HG02885 (cell line): ENCODE measurements at regions not wholly inside any gene's neighbourhood (a gene's known extent, or its start where the extent isn't known, plus 50 kb on each side); places are given as distances from the start of the nearest gene placed in this dataset.
"Not testable (repeated sequence)": the region's sequence is repeated elsewhere in the genome, so short reads cannot be mapped to it uniquely, and the experiment has no call there.

Source experiments
- ATAC-seq: cut with Tn5 transposase; IDR thresholded peaks from one replicate; pipeline ENCODE4 v1.9.1; 2021; ENCODE audit warnings: mild to moderate bottlenecking; ENCODE audit not compliant: unreplicated experiment, poor library complexity

- no peak for ATAC-seq
These were observed 97.1 kb upstream of the TMEM178A start for GRCh38 chr2:39568561-39569006.

- ATAC-seq = no peak
These were observed 95.6 kb upstream of the TMEM178A start for GRCh38 chr2:39570130-39570555.

DNA sequence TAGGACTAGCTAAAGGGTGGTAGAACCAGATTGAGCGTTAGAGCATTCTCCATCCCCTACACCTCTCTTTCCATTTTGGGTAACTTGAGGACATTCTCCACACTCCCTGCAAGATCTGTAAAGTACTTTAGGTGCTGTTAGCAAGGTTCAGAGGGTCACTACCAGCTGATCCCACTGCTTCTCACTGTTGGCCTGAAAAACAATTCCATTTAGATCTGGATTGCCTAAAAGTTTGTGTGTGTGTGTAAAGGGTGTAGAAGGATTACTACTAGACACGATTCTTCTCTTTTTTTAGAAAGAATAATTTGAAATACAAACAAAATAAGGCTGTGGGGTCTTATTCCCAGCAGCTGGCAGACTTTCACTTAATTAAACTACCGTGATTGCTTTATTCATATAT is 95.1 kb upstream of the TMEM178A start:
- ATAC-seq = no peak

- ATAC-seq = no peak
These were observed 94.5 kb upstream of the TMEM178A start for GRCh38 chr2:39571111-39571731.

DNA sequence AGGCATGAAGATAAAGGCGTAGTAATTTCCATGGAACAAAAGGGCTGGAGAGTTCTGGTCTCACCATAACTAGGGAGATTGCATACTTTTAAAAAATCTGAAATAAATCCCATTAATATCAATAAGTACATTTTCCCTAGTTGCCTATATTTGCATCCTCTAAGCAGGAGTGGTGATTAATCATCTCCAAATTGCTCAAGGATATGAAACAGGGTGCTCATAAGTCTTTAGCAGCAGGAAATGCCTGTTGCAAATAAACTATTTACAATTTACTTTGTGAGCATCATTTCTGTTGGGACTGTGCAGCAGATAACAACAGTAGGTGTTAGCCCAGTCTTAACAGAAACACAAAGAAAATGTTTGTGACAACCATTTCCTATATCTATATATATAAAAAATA is 92.4 kb upstream of the TMEM178A start:
- ATAC-seq = no peak

DNA sequence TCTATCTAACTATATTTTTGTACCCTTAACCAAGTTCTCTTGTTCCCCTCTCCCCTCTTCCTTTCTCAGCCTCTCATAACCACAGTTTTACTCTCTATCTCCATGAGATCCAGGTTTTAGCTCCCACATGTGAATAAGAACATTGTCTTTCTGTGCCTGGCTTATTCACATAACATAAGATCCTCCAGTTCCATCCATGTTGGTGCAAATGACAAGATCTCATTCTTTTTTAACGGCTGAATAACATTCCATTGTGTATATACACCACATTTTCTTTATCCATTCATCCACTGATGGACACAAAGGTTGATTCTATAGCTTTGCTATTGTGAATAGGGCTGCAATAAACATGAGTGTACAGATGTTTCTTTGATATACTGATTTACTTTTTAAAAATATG is 83.9 kb upstream of the TMEM178A start:
- no peak for ATAC-seq

DNA sequence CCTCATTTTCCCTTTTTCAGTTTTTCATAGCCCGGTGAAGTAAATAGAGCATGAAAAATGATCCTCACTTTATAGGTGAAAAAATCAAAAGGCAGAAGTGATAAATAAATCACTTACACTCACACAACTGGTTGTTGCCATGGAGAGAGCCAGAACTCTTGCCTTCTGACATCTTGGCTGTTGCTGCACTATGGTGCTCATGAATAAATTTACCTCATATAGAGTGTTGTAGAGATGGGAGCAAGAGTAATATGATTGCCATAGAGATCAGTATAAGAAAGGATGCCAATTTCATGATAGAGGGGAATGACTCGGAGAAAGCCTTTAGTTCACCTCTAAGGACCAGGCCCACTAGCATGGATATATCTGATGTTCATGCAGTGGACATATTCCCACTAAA is 82.5 kb upstream of the TMEM178A start:
- ATAC-seq = no peak

DNA sequence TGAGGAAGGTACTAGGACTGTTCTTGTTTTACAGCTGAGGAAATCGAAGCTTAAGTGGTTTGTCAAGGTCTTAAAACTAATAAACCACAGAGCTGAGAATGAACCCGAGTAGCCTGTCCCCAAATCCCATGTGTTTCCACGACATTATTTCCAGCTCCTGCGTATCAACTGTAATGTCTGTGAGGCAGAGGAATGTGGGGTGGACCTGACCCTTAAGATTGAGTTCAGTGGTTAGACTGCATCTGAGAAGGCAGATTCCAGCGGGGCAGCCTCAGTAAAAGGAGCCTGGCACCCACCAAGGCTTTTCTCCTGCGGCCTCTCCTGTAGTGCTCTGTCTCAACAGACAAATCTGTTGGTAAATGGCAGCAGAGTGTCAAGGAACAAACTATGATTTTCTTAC is 81.9 kb upstream of the TMEM178A start:
- ATAC-seq = no peak

DNA sequence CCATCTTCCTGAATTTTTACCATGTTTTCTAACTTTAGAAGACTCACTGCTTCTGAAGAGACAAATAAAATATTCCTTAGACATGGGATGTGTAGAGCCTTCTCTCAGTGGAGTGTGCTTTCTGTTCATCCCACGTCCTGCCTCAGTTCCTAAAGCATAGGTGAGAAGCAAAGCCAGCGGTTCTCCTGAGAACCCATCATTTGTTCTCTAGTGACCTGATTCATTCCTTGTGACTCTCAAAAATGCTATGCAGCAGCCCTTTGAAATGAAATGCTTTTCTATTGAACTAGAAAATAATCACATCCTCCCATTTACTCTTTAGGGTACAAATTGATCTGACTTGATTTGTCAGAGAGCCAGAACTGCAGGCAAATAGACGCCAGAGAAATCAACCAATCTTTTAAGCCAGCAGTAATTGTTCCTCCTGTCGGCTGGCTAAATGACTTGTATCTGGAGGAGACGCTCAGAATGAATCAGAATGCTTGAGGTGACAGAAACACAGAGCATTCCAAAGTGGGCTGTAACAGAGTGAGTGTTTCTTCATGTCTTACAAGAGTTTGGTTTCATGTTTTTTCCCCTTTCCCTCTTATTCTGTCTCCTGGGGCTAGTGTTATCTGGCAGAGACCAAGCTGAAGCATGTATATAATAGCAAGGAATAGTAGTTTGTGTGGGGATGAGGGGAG is 81.3 kb upstream of the TMEM178A start:
- ATAC-seq = no peak

- ATAC-seq = not testable (repeated sequence)
These were observed 80.2 kb upstream of the TMEM178A start for GRCh38 chr2:39585531-39585930.

- ATAC-seq = no peak
These were observed 78.5 kb upstream of the TMEM178A start for GRCh38 chr2:39587168-39587567.

- no peak for ATAC-seq
These were observed 78.1 kb upstream of the TMEM178A start for GRCh38 chr2:39587641-39588040.

- ATAC-seq = peak; percentile 66
These were observed 72.0 kb upstream of the TMEM178A start for GRCh38 chr2:39593439-39594393.

DNA sequence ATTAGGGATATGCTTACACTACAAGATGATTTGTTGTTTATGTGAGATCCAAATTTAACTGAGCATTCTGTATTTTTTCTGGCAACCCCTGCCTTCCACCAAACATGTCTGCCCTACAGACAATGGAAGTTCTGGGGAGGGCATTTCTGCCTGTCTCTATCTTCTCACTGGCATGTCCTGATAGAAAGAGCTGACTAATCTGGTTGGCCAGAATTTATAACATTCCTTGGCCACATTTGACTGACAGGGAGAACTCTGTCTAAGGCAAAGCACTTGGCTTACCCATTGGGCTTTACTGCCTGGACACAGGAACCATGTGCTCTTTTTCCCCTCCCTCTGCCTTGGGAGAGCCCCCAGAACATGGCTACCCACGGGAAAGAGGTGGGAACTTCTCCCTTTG is 70.6 kb upstream of the TMEM178A start:
- ATAC-seq = no peak

DNA sequence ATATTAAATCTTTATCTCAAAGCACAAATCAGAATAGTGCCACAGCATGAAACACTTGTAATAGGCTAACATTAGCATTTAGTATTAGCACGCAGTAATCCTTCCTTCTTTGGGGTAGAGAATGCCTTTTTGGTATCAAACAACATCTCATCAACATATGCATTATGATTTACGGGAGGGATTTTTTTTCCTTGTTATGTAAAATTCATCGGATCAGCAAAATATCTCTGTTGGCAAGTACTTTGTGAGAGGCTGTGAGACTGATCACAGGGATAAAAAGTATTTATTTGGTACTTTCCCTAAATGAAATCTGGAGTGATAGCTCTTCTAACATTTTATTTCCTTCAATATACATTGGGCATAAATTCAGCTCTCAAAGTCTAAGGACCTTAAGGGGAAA is 68.4 kb upstream of the TMEM178A start:
- no peak for ATAC-seq

GRCh38 chr2:39602616-39603015 is 63.1 kb upstream of the TMEM178A start:
- no peak for ATAC-seq

DNA sequence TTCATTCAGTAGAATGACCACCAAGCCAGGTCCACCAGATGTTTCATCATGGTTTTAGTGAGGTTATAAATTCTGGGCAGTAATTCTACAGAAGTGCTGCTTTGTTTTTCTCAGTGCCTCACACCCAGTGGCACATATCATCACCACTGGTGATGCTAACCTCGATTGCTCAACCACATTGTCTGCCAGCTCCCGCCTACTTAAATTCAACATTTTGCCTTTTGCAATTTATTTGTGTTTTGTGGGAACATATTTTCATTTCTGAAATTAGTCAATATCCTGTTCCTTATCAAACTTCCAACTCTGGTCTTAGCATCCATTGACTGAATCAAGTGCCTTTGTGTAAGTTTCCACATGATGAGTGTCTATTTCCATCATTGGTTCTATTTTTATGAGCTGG is 62.3 kb upstream of the TMEM178A start:
- no peak for ATAC-seq

DNA sequence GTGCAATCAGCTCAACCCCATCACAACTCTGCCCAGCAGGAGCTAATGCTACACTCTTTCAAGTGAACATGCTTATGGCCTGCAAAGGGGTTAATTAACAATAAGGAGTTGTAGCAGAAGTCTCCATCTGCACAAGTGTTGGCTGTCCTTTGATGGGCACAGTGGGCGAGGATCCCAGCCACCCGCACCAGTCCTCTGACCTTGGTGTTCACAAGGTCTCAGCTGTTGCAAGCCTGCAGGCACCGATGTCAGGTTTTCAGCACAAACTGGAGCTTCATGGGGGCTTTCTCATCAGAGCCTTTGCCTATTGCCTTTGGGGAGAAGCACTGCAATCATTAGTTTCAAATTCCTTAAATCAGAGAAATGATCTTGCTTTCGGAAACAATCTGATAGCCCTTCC is 60.9 kb upstream of the TMEM178A start:
- no peak for ATAC-seq

DNA sequence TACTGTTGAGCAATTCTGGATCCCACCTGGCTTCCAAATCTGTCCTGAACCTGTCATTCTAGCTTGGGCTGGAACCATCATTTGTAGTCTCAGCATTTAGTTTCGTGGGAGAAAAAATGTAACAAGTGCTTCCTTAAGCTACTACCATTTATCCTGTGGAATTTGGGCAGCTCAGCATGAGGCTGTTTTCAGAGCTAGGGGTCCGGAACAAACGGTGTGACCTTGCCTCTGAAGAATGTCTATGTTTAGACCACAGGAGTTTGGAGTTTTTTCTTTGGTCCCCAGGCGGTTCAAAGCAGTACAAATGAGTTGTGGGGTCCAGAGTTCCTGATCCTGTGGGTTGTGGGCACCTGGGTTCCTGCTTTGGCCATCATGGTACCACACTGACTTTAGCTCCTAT is 59.1 kb upstream of the TMEM178A start:
- no peak for ATAC-seq

DNA sequence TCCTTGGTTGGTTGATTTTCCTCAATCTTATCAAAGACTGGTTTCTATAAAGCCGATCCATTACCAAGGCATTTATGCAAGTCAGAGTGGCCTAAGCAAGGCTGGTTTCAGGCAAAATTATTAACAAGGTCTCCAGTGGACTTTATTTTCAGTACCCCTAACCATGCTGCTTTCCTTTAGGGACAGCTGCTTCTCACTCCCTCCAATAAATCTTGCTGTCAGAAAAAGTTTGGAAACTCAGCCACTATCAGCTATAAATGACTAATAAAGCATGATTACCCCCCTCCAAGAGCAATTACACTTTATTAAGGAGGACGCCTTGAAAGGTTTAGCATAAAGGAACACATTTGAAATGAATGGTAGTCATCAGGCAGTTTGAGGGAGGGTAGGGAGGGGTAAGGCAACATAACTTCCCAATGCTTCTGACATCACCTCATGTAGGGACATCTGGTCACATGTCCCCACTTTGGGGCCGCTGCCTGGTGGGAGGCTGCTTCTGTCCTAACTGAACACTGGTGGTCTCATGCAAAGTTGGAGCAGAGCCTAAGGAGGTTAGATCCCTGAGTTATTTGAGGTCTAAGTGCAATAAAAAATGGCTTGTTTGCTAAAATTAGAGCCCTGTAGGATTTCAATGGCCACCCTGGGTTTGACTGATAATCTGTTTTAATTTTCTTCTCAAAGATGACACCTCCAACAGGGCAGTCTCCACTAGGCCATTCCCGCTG is 58.0 kb upstream of the TMEM178A start:
- no peak for ATAC-seq

GRCh38 chr2:39608263-39608575 is 57.5 kb upstream of the TMEM178A start:
- no peak for ATAC-seq
